MV-4-11 (cell line): ENCODE measurements at regions not wholly inside any gene's neighbourhood (a gene's known extent, or its start where the extent isn't known, plus 50 kb on each side); places are given as distances from the start of the nearest gene placed in this dataset.
"Not testable (repeated sequence)": the region's sequence is repeated elsewhere in the genome, so short reads cannot be mapped to it uniquely, and the experiment has no call there.

Source experiments
- DNase-seq: peaks from one replicate; lab custom pipeline; 2025; lab: John Stamatoyannopoulos, UW

GRCh38 chr18:37853706-37854105 is 288.1 kb upstream of the CELF4 start:
- no peak for DNase-seq

- DNase-seq: no peak
Measured at GRCh38 chr18:37852464-37852863, 286.9 kb upstream of the CELF4 start.

DNA sequence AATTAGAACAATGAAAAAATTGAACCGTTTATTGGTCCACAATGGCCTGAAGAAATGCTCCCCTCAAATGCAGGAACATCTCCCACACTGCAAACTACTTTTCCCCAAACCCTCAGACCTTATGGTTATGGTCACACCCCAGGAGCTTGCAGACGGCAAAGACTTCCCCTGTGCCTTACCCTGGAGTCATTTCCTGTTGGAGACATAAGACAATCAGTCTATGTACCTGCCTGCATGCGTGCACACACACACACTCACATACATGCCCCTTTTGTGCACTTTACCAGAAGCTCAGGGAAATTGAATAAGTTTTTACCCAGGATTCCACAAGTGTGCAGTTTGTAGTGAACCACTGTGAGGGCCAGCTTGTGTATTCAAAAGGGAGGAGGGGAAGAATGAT is 281.9 kb upstream of the CELF4 start:
- DNase-seq: no peak

- DNase-seq: no peak
Measured at GRCh38 chr18:37846996-37847395, 281.4 kb upstream of the CELF4 start.

DNA sequence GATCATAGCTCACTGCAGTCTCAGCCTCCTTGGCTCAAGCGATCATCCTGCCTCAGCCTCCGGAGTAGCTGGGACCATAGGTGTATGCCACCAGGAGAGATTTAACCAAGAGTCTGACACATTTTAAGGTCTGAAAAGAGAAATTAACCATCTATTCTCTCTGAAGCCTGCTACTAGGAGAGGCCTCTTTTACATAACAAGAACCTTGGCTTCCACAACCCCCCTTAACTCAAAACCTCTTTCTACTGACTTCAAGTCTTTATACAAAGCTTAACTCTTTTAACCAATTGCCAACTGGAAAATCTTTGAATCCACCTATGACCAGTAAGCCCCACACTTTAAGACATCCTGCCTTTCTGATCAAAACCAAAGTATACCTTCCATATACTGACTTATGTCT is 279.9 kb upstream of the CELF4 start:
- DNase-seq: no peak

DNA sequence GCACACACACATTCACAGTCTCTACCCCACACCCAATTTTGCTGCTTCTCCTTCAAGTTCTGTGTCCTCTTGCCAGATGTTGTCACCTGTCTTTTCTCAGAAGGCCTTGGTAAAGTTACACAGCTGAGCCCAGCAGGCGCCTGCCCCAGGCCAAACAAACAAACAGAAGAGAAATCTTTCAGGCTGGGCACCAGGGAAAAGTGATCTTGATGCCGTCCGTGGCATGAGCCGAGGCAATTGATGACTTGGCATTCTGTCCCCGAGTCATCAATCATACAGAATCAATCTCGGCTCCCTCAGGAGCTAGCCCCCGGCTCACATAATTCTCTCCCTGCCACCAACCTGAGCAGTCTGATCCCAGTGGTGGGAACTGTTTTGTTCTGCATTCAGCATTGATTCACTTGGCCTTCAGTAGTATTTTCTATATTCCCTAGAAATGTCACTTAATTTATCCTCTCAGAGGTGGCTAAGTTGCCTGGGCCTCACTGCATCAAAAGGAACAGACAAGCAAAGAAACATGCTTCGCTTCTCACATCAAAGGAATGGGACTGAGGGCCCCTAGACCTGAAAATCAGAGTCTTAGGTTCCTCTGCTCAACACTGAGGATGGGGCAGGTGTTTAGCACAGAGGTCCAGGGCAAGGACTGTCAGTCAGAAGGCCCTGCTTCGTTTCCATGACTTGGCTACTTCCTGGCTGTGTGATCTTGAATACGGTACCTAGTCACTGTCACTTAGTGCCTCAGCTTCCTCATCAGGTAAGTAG is 278.8 kb upstream of the CELF4 start:
- no peak for DNase-seq

DNA sequence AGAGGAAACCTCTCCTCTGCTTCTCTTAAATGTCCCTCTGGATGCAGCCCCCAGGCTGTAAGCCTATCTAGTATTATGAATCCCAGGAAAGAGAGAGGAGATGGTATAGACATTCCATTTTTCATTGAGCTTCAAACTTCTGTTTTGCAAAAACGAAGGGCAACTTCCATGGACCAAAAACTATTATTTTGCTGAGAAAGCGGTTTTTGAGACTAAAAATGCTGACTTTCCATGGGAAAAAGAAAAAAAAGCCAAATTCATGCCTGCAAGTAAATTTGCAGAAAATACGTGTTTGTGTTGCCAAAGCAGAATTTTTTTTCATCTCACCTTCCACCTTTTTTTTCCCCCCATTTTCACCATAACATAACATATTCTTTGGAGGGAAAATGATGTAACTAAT is 272.5 kb upstream of the CELF4 start:
- no peak for DNase-seq

DNA sequence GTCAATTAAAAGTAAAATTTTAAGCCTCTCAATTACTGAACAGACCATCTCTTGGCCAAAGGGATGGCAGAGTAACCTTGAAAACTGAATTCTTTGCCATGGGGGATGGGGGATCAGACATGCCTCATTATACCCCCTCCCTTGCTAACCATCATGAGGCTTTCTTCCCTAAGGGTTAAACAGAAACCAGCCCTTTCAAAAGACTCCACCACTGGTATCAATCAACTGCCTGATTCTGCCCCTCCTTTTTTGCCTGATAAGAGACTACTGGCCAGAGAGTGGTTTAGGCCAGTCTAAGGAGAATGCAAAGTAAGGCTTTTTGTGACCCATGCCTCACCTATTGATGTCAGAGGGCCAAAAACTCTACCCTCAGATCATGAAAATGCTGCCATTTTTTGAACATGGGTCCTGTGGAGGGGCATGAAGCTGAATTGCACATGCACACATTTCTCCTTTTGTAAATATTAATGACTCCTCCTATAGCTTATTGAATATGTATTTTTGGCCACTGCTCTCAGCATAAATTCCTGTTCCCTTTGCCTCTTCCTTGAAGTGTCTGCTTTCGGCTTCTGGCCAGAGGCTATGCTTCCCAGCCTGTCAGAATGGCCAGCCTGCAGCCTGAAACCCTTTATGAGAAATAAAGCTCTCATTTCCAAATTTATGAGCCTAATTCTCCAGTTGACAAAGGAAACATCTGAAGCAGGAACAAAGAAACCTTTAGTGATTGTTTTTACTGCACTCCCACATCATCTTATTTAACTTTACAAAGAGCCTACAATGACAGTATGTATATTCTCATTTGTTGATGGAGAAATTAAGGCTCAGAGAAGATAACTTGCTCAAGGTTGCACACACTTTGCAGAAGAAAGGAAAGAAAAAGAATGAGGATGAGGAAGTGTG is 270.7 kb upstream of the CELF4 start:
- no peak for DNase-seq

DNA sequence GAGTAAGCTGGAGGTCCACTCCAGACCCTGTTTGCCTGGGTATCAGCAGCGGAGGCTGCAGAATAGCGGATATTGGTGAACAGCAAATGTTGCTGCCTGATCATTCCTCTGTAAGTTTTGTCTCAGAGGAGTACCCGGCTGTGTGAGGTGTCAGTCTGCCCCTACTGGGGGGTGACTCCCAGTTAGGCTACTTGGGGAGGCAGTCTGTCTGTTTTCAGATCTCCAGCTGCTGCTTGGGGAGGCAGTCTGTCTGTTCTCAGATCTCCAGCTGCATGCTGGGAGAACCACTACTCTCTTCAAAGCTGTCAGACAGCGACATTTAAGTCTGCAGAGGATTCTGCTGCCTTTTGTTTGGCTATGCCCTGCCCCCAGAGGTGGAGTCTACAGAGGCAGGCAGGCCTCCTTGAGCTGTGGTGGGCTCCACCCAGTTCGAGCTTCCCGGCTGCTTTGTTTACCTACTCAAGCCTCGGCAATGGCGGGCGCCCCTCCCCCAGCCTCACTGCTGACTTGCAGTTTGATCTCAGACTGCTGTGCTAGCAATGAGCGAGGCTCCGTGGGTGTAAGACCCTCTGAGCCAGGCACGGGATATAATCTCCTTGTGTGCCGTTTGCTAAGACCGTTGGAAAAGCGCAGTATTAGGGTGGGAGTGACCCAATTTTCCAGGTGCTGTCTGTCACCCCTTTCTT is 266.6 kb upstream of the CELF4 start:
- not testable (repeated sequence) for DNase-seq

DNA sequence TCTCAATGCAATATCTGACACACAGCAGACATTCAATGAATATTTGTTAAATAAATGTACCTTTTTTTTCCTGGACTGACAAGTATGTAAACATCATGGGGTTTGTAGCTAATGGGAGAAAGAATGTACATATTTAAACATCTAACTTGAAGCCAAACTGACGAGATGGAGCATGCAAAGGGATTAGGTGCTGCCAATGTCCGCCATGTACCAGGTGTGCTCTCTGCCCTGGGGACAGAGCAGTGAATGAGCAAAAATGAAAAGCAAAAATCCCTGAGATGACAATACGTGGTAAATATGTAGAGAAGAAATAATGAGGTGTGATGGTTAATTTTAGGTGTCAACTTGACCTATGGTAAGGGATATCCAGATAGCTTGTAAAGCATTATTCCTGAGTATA is 247.4 kb upstream of the CELF4 start:
- no peak for DNase-seq

- no peak for DNase-seq
Measured at GRCh38 chr18:37805773-37806404, 240.3 kb upstream of the CELF4 start.

GRCh38 chr18:37796823-37797349 is 231.3 kb upstream of the CELF4 start:
- DNase-seq: no peak

- DNase-seq: no peak
Measured at GRCh38 chr18:37787452-37787851, 221.9 kb upstream of the CELF4 start.

GRCh38 chr18:37783771-37784170 is 218.2 kb upstream of the CELF4 start:
- DNase-seq: no peak

GRCh38 chr18:37779220-37779619 is 213.6 kb upstream of the CELF4 start:
- DNase-seq: no peak

DNA sequence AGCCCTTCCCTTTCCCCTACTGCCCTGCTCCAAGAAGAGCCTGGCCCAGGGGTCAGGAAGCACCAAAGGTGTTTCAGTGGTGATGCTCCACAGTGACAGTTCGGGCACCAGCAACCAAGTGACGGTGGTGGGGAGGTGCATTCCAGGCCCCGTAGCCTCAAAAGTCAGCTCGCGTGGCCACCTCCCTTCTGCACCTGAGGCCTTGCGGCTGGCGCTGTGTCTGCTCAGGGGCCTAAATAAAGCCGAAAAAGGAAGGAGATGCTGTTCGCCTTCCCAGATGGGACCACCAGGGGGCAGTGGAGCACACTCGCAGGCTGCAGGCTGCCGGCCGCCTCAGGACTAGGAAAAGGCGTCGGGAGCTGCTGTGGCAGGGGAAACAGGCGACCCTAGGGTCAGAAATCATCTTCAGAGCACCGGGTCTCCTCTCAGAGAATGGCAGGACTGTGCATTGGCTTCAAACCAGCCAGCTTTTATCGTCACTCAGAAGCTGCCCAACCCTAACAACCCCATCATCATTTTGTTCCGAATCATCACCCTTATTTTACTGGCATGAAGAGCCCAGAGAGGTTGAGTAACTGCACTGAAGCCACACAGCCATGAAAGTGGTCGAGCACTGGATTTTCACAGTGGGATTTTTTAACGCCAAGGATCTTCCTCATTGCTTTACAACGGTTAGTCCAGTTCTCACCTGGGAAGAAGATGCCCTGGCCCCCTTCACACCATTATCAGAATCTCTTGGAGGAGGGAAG is 213.0 kb upstream of the CELF4 start:
- DNase-seq: no peak

DNA sequence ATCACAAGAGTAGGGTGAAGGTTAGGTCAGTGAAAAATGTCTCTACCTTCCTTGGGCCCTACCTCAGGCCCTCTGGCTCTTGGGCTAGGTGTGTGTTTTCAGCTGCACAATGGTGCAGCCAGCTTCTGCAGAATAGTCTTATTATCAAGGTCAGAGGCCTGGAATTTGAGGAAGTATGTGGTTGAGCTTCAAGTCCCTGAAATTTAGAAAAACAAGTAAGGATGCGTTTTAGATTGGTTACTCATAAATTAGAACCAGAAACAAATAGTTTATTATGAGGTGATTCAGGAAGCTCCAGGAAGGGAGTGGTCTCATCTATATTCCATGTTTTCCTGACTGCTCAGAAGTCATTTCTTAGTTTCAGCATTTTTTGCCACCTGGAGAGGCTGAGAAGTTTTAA is 204.2 kb upstream of the CELF4 start:
- no peak for DNase-seq

GRCh38 chr18:37764541-37765288 is 199.1 kb upstream of the CELF4 start:
- no peak for DNase-seq

DNA sequence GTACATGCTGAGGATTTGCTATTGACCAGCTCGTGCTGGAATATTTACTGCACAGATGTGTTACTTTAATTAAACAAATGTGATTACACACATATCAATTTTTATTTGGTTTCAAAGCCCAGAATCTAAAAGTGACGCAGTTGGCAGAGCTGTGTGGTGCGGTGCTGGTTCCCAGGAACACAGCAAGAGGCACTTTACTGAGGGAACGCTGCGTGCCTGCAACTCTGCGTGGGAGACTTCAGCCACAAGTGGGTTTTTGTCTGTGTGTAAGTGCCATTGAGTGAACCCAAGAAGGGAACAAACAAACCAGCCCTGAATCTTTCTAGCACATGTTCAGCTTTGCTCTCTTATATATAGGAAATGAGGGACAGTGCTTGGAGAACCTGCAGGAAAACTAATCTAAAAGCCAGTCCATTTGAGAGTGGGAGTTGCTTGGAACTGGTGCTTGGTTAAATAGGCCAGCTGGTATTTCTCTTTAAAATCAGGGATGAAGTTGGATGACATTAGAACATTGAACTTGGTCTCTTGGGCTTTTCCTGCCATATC is 196.6 kb upstream of the CELF4 start:
- no peak for DNase-seq

- no peak for DNase-seq
Measured at GRCh38 chr18:37754141-37754540, 188.5 kb upstream of the CELF4 start.
